Trophoblast cell (in vitro differentiated cells and primary cell): ENCODE measurements at regions not wholly inside any gene's neighbourhood (a gene's known extent, or its start where the extent isn't known, plus 50 kb on each side); places are given as distances from the start of the nearest gene placed in this dataset.

Experiments
- DNase-seq, 2 donors: peaks; one replicate each; pipeline ENCODE4 v3.0.0-alpha.2; 2016
- H2AFZ ChIP-seq: 2 replicates; pipeline ENCODE4 v1.6.1; 2013; ENCODE audit warnings: low read length, moderate library complexity, mild to moderate bottlenecking; ENCODE audit not compliant: insufficient read depth, poor library complexity
- H2AK5ac ChIP-seq: 2 replicates; pipeline ENCODE4 v1.6.1; 2013; ENCODE audit warnings: mild to moderate bottlenecking, low read length
- H2BK120ac ChIP-seq: 2 replicates; pipeline ENCODE4 v1.6.1; 2013; ENCODE audit warnings: low read length, mild to moderate bottlenecking, moderate library complexity; ENCODE audit not compliant: insufficient read depth, poor library complexity
- H2BK12ac ChIP-seq: 2 replicates; pipeline ENCODE4 v1.6.1; 2013; ENCODE audit warnings: mild to moderate bottlenecking, low read length, moderate library complexity
- H2BK5ac ChIP-seq: 2 replicates; pipeline ENCODE4 v1.6.1; 2013; ENCODE audit warnings: low read length, low read depth, moderate library complexity, mild to moderate bottlenecking; ENCODE audit not compliant: poor library complexity
- H3K14ac ChIP-seq: 2 replicates; pipeline ENCODE4 v1.6.1; 2013; ENCODE audit warnings: mild to moderate bottlenecking, low read length
- H3K18ac ChIP-seq: 2 replicates; pipeline ENCODE4 v1.6.1; 2013; ENCODE audit warnings: mild to moderate bottlenecking, low read length
- H3K23ac ChIP-seq: 2 replicates; pipeline ENCODE4 v1.6.1; 2013; ENCODE audit warnings: low read length
- H3K27ac ChIP-seq: 2 replicates; pipeline ENCODE4 v1.5.1; 2013; ENCODE audit warnings: low read depth, mild to moderate bottlenecking, inconsistent platforms, low read length, moderate library complexity
- H3K27me3 ChIP-seq: 2 replicates; pipeline ENCODE4 v1.6.1; 2013; ENCODE audit warnings: inconsistent platforms, mild to moderate bottlenecking, low read length, moderate library complexity; ENCODE audit not compliant: insufficient read depth
- H3K36me3 ChIP-seq, 2 experiments: 1 replicate in 1 of 2; 2 replicates in 1 of 2; pipeline ENCODE4 v1.6.1; 2013; ENCODE audit warnings: low read length in 2 of 2, mild to moderate bottlenecking in 2 of 2, moderate library complexity in 1 of 2; ENCODE audit not compliant: insufficient read depth in 2 of 2, control insufficient read depth in 1 of 2
- H3K4ac ChIP-seq: 2 replicates; pipeline ENCODE4 v1.6.1; 2013; ENCODE audit warnings: low read depth, mild to moderate bottlenecking, low read length, moderate library complexity
- H3K4me1 ChIP-seq, 2 experiments: 1 replicate in 1 of 2; 2 replicates in 1 of 2; pipeline ENCODE4 v1.6.1; 2013; ENCODE audit warnings: low read length in 2 of 2, mild to moderate bottlenecking in 2 of 2, moderate library complexity in 1 of 2; ENCODE audit not compliant: insufficient read depth in 2 of 2, control insufficient read depth in 1 of 2
- H3K4me2 ChIP-seq: 2 replicates; pipeline ENCODE4 v1.6.1; 2013; ENCODE audit warnings: inconsistent platforms, mild to moderate bottlenecking, low read length, moderate library complexity
- H3K4me3 ChIP-seq: 2 replicates; pipeline ENCODE4 v1.5.1; 2013; ENCODE audit warnings: mild to moderate bottlenecking, low read depth, low read length, inconsistent platforms
- H3K79me1 ChIP-seq: one replicate; pipeline ENCODE4 v1.6.1; 2013; ENCODE audit warnings: low read length
- H3K79me2 ChIP-seq: 2 replicates; pipeline ENCODE4 v1.6.1; 2013; ENCODE audit warnings: low read length, mild to moderate bottlenecking; ENCODE audit not compliant: control insufficient read depth, insufficient read depth, poor library complexity
- H3K9ac ChIP-seq: 2 replicates; pipeline ENCODE4 v1.6.1; 2013; ENCODE audit warnings: mild to moderate bottlenecking, low read length
- H3K9me3 ChIP-seq: 2 replicates; pipeline ENCODE4 v1.6.1; 2013; ENCODE audit warnings: low read depth, mild to moderate bottlenecking, control low read depth, inconsistent platforms, low read length; ENCODE audit not compliant: insufficient read depth
- H4K12ac ChIP-seq: 2 replicates; pipeline ENCODE4 v1.6.1; 2013; ENCODE audit warnings: low read depth, mild to moderate bottlenecking, low read length, moderate library complexity
- H4K8ac ChIP-seq: 2 replicates; pipeline ENCODE4 v1.6.1; 2013; ENCODE audit warnings: low read depth, mild to moderate bottlenecking, low read length, moderate library complexity
- H4K91ac ChIP-seq: one replicate; pipeline ENCODE4 v1.6.1; 2013; ENCODE audit warnings: low read depth, mild to moderate bottlenecking, low read length, moderate library complexity
- WGBS: extraction: QIAGEN DNeasy Blood & Tissue Kit; methylation state at CpG from one replicate; pipeline ENCODE4 v1.1.7; 2013; ENCODE audit warnings: missing lambda C conversion rate; ENCODE audit not compliant: insufficient read length, insufficient coverage; ENCODE audit errors: extremely low coverage; 5-methylcytosine and 5-hydroxymethylcytosine counted together

GRCh38 chr21:35254006-35254764 lies 205.1 kb upstream of the RUNX1 start:
- Histone ChIP-seq H3K4me2 (no peak overlapping the region), H3K4ac (no peak overlapping the region), H2AFZ (no peak overlapping the region), H3K27ac (no peak overlapping the region), H3K79me1 (no peaks in the 10 kb centered on the region), H3K27me3 (no peaks in the 10 kb centered on the region), H3K14ac (no peak overlapping the region), H3K4me1 (no peaks in the 10 kb centered on the region), H3K9me3 (no peaks in the 10 kb centered on the region), H3K36me3 (no peaks in the 10 kb centered on the region), H2BK12ac (no peak overlapping the region), H4K12ac (no peak overlapping the region), H2BK5ac (no peak overlapping the region), H3K4me3 (no peak overlapping the region), H3K23ac (no peak overlapping the region), H3K18ac (no peak overlapping the region), H4K91ac (no peak overlapping the region), H4K8ac (no peak overlapping the region), H3K79me2 (no peaks in the 10 kb centered on the region), H2BK120ac (no peak overlapping the region), H2AK5ac (no peak overlapping the region), H3K9ac (no peak overlapping the region)
- no CpG with 5 or more reads among the region's 12 CpGs for WGBS
- DNase-seq = peak in 1 of 2 donors; percentile 18

DNA sequence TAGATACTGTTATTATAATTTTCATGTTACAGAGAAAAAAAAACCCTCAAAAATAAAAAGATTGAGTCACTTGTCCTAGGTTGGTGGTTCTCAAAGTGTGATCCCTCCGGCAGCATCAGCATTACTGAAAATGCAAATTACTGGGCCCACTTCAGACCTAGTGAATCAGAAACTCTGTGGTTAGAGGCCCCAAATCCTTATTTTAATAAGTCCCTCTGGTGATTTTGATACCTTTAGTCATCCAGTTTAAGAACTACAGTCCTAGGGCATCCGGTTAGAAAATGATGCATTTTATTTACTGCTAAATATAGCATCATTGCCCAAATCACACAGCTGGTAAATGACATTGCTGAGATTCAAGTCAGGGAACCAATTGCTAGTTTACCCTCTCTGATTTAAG lies 203.7 kb upstream of the RUNX1 start:
- Histone ChIP-seq H3K79me1 (no peaks in the 10 kb centered on the region), H2BK5ac (no peak overlapping the region), H3K14ac (no peak overlapping the region), H2BK120ac (no peak overlapping the region), H3K4me2 (no peak overlapping the region), H2AK5ac (no peak overlapping the region), H4K8ac (no peak overlapping the region), H3K9ac (no peak overlapping the region), H3K23ac (no peak overlapping the region), H3K4me3 (no peak overlapping the region), H3K27me3 (no peaks in the 10 kb centered on the region), H2BK12ac (no peak overlapping the region), H3K36me3 (no peaks in the 10 kb centered on the region), H4K12ac (no peak overlapping the region), H3K79me2 (no peaks in the 10 kb centered on the region), H3K27ac (no peak overlapping the region), H3K9me3 (no peaks in the 10 kb centered on the region), H3K4ac (no peak overlapping the region), H2AFZ (no peak overlapping the region), H3K4me1 (peaks cover 0 to 2% of the 10 kb centered on the region in 2 experiments), H4K91ac (no peak overlapping the region), H3K18ac (no peak overlapping the region)
- no peak for DNase-seq
- no CpG with 5 or more reads among the region's 2 CpGs for WGBS

GRCh38 chr21:35249636-35250035 lies 200.5 kb upstream of the RUNX1 start:
- Histone ChIP-seq H3K9ac (no peak overlapping the region), H3K4me2 (no peak overlapping the region), H4K12ac (no peak overlapping the region), H2AFZ (no peak overlapping the region), H4K91ac (no peak overlapping the region), H3K23ac (no peak overlapping the region), H4K8ac (no peak overlapping the region), H2BK12ac (no peak overlapping the region), H3K27me3 (no peaks in the 10 kb centered on the region), H3K4me1 (peaks cover 0 to 2% of the 10 kb centered on the region in 2 experiments), H2BK5ac (no peak overlapping the region), H3K27ac (peak overlapping the region; percentile 11), H2BK120ac (no peak overlapping the region), H3K36me3 (no peaks in the 10 kb centered on the region), H3K18ac (no peak overlapping the region), H3K14ac (no peak overlapping the region), H3K79me2 (no peaks in the 10 kb centered on the region), H3K4ac (no peak overlapping the region), H3K9me3 (no peaks in the 10 kb centered on the region), H2AK5ac (no peak overlapping the region), H3K79me1 (no peaks in the 10 kb centered on the region), H3K4me3 (no peak overlapping the region)
- WGBS = no CpG with 5 or more reads among the region's 1 CpG
- DNase-seq = peak; percentile 70 to 92

DNA sequence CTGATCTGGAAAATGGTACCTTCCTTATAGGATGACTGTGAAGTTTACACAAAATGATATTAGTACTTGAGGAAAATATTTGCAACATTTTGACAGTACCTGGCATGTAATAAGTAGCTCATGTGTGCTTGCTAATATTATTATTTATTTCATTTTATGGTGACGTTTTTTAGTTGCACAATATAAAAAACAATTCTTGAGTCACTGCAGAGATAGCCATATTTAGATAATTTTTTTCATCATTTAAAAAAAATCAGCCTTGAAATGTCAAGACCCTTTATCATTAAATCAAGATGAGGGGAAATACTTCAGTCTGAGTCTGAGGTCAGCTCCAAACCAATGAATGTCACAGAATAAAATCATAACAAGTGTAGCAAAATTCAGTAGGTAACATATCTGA lies 196.8 kb upstream of the RUNX1 start:
- Histone ChIP-seq H3K27me3 (no peaks in the 10 kb centered on the region), H3K9me3 (no peaks in the 10 kb centered on the region), H3K23ac (no peak overlapping the region), H3K4me3 (no peak overlapping the region), H3K79me2 (no peaks in the 10 kb centered on the region), H3K18ac (no peak overlapping the region), H2BK12ac (no peak overlapping the region), H2AK5ac (no peak overlapping the region), H4K91ac (no peak overlapping the region), H3K14ac (no peak overlapping the region), H3K9ac (no peak overlapping the region), H3K79me1 (no peaks in the 10 kb centered on the region), H4K12ac (no peak overlapping the region), H3K4me2 (no peak overlapping the region), H2AFZ (no peak overlapping the region), H3K36me3 (no peaks in the 10 kb centered on the region), H3K4ac (no peak overlapping the region), H3K27ac (no peak overlapping the region), H2BK120ac (no peak overlapping the region), H2BK5ac (no peak overlapping the region), H4K8ac (no peak overlapping the region), H3K4me1 (peaks cover 0 to 2% of the 10 kb centered on the region in 2 experiments)
- WGBS = no CpG with 5 or more reads among the region's 1 CpG
- no peak for DNase-seq
